Coronary artery (tissue), 2 donors: ENCODE measurements at regions not wholly inside any gene's neighbourhood (a gene's known extent, or its start where the extent isn't known, plus 50 kb on each side); places are given as distances from the start of the nearest gene placed in this dataset.

Experiments
- DNase-seq: peaks from one replicate; pipeline ENCODE4 v3.0.0-alpha.2; 2017; ENCODE audit warnings: low spot score
- H3K27ac ChIP-seq, 2 donors: fragments of 200-600 bp; sonication (generic); one replicate each; pipeline ENCODE4 v1.5.1; 2016 to 2019
- H3K4me3 ChIP-seq: fragments of 200-600 bp; sonication (generic); 2 replicates; pipeline ENCODE4 v1.5.1; 2016; ENCODE audit warnings: mild to moderate bottlenecking, moderate library complexity
- CTCF ChIP-seq: fragments of 200-600 bp; sonication (generic); IDR thresholded peaks from one replicate; pipeline ENCODE4 v1.5.1; 2019; ENCODE audit warnings: antibody characterized with exemption

DNA sequence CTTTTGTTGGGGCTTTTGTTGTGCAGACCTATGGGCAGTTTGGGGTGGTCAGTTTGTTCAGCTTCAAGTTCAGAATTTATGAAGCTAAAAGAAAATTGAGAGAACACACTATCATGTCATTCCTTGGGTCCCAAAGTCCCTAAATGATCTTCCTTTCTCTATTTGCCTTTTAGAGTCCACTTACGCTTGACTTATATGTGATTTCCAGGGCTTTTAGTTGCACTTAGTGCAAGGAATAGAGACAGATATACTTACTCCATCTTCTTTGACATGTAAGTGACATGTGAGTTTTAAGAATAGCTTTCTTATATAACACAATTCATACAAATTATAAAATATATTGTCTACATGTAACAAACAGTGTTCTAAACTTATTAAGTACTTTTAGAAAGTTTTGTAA, 660.1 kb upstream of the SLITRK1 start:
- TF ChIP-seq CTCF: no peak
- Histone ChIP-seq H3K4me3 (no peak overlapping the region), H3K27ac (no peak overlapping the region)
- no peak for DNase-seq

- H3K27ac ChIP-seq: no peak overlapping the region
Measured at GRCh38 chr13:84536906-84537305, 654.6 kb upstream of the SLITRK1 start.

GRCh38 chr13:84528408-84529070, 646.3 kb upstream of the SLITRK1 start:
- Histone ChIP-seq H3K4me3 (no peak overlapping the region), H3K27ac (no peak overlapping the region)
- no peak for TF ChIP-seq CTCF
- DNase-seq: no peak

More at GRCh38 chr13:84536906-84537305, 654.6 kb upstream of the SLITRK1 start:
- no peak overlapping the region for H3K4me3 ChIP-seq
- DNase-seq: no peak
- TF ChIP-seq CTCF: no peak

GRCh38 chr13:84525865-84526264, 643.6 kb upstream of the SLITRK1 start:
- Histone ChIP-seq H3K27ac (no peak overlapping the region), H3K4me3 (no peak overlapping the region)
- no peak for DNase-seq
- no peak for TF ChIP-seq CTCF

- no peak for TF ChIP-seq CTCF
- no peak overlapping the region for H3K27ac ChIP-seq
- DNase-seq: no peak
- H3K4me3 ChIP-seq: no peak overlapping the region
Measured at GRCh38 chr13:84524586-84524985, 642.3 kb upstream of the SLITRK1 start.

GRCh38 chr13:84500016-84500415, 617.7 kb upstream of the SLITRK1 start:
- no peak for DNase-seq
- Histone ChIP-seq H3K27ac (no peak overlapping the region), H3K4me3 (no peak overlapping the region)
- no peak for TF ChIP-seq CTCF

DNA sequence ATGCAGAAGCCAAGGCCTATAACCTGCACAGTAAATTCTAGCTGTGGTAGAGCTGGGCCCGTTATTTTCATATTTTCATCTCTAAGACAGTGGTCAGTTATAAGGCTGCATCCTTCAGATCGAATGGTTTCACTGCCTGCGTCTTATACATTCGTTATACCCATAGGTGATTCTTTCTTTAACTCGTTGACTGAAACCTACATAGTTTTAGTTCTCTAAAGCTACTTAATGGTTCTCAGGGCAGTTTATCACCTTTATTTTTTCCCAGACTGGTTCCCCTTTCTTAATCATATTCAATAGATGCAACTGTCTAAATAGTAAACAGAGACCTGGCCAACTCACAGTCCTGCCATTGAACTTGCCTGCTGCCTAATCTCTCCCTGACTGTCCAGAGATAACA, 615.3 kb upstream of the SLITRK1 start:
- TF ChIP-seq CTCF: no peak
- no peak overlapping the region for H3K4me3 ChIP-seq
- DNase-seq: no peak
- no peak overlapping the region for H3K27ac ChIP-seq
